HG02840 (cell line): ENCODE measurements at regions not wholly inside any gene's neighbourhood (a gene's known extent, or its start where the extent isn't known, plus 50 kb on each side); places are given as distances from the start of the nearest gene placed in this dataset.

Experiments used
- ATAC-seq: cut with Tn5 transposase; IDR thresholded peaks from one replicate; pipeline ENCODE4 v1.9.1; 2021; ENCODE audit warnings: mild to moderate bottlenecking, moderate library complexity, moderate number of reproducible peaks; ENCODE audit not compliant: unreplicated experiment, low FRiP score

GRCh38 chr13:47831265-47831664 is 169.8 kb downstream of the SUCLA2 start:
- ATAC-seq: no peak

GRCh38 chr13:47829690-47830089 is 171.4 kb downstream of the SUCLA2 start:
- no peak for ATAC-seq

GRCh38 chr13:47826471-47826870 is 174.6 kb downstream of the SUCLA2 start:
- ATAC-seq: no peak

GRCh38 chr13:47822036-47822435 is 179.0 kb downstream of the SUCLA2 start:
- no peak for ATAC-seq

- no peak for ATAC-seq
Measured at GRCh38 chr13:47816831-47817230, 184.2 kb downstream of the SUCLA2 start.

GRCh38 chr13:47813718-47814117 is 187.4 kb downstream of the SUCLA2 start:
- ATAC-seq: no peak

GRCh38 chr13:47809411-47809810 is 191.7 kb downstream of the SUCLA2 start:
- ATAC-seq: no peak

- ATAC-seq: no peak
Measured at GRCh38 chr13:47803131-47803530, 197.9 kb downstream of the SUCLA2 start.

- no peak for ATAC-seq
Measured at GRCh38 chr13:47801555-47801954, 199.5 kb downstream of the SUCLA2 start.

GRCh38 chr13:47800593-47800992 is 200.5 kb downstream of the SUCLA2 start:
- no peak for ATAC-seq

GRCh38 chr13:47798906-47799305 is 202.2 kb downstream of the SUCLA2 start:
- ATAC-seq: no peak

GRCh38 chr13:47798194-47798593 is 202.9 kb downstream of the SUCLA2 start:
- no peak for ATAC-seq

GRCh38 chr13:47796816-47797215 is 204.3 kb downstream of the SUCLA2 start:
- ATAC-seq: no peak

- no peak for ATAC-seq
Measured at GRCh38 chr13:47794963-47795362, 206.1 kb downstream of the SUCLA2 start.

GRCh38 chr13:47790755-47791154 is 210.3 kb downstream of the SUCLA2 start:
- ATAC-seq: no peak

- no peak for ATAC-seq
Measured at GRCh38 chr13:47788844-47789243, 212.2 kb downstream of the SUCLA2 start.

- no peak for ATAC-seq
Measured at GRCh38 chr13:47774671-47774994, 226.4 kb downstream of the SUCLA2 start.

GRCh38 chr13:47764817-47765216 is 236.3 kb downstream of the SUCLA2 start:
- ATAC-seq: no peak

- no peak for ATAC-seq
Measured at GRCh38 chr13:47757466-47758080, 243.5 kb downstream of the SUCLA2 start.

GRCh38 chr13:47747901-47748300 is 253.2 kb downstream of the SUCLA2 start:
- ATAC-seq: no peak

- ATAC-seq: no peak
Measured at GRCh38 chr13:47726394-47726793, 274.7 kb downstream of the SUCLA2 start.

GRCh38 chr13:47723898-47724297 is 277.2 kb downstream of the SUCLA2 start:
- ATAC-seq: no peak

- no peak for ATAC-seq
Measured at GRCh38 chr13:47719164-47719563, 281.9 kb downstream of the SUCLA2 start.
